ENCODE measurements at regions not wholly inside any gene's neighbourhood (a gene's known extent, or its start where the extent isn't known, plus 50 kb on each side); places are given as distances from the start of the nearest gene placed in this dataset.
"Not testable (repeated sequence)": the region's sequence is repeated elsewhere in the genome, so short reads cannot be mapped to it uniquely, and the experiment has no call there.

GRCh38 chr5:92695123-92696003, 885.7 kb downstream of the NR2F1-AS1 start:
- DNase-seq (ENCODE audit: low spot score) = no peak

- no peak for DNase-seq (ENCODE audit: low spot score)
Measured at GRCh38 chr5:92694067-92694466, 887.0 kb downstream of the NR2F1-AS1 start.

- not testable (repeated sequence) for DNase-seq (ENCODE audit: low spot score)
Measured at GRCh38 chr5:92691955-92692354, 889.1 kb downstream of the NR2F1-AS1 start.

GRCh38 chr5:92687821-92688722, 892.9 kb downstream of the NR2F1-AS1 start:
- no peak for DNase-seq (ENCODE audit: low spot score)

- no peak for DNase-seq (ENCODE audit: low spot score)
Measured at GRCh38 chr5:92678640-92679039, 902.4 kb downstream of the NR2F1-AS1 start.

GRCh38 chr5:92676215-92677165, 904.5 kb downstream of the NR2F1-AS1 start:
- DNase-seq (ENCODE audit: low spot score) = no peak

DNA sequence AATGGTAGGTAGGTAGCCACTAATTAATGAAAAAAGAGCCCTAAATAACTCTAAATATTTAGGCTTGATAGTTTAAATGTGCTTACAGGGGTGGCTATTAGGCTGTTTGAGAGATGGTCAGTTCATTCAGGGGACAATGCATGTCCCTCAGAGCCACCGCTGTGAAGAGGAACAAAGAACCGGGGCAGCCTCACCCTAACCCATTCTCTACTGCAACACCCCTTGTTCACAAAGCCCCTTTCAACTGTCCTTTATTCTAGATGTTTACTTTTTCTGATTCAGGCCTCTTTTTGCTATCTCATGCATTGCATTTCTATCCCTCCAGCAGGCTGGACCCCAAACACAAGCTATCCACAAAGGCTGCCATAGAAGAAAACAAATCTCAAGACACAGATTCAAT, 906.7 kb downstream of the NR2F1-AS1 start:
- no peak for DNase-seq (ENCODE audit: low spot score)

- DNase-seq (ENCODE audit: low spot score) = no peak
Measured at GRCh38 chr5:92665506-92665905, 915.5 kb downstream of the NR2F1-AS1 start.

GRCh38 chr5:92662741-92663140, 918.3 kb downstream of the NR2F1-AS1 start:
- no peak for DNase-seq (ENCODE audit: low spot score)

DNA sequence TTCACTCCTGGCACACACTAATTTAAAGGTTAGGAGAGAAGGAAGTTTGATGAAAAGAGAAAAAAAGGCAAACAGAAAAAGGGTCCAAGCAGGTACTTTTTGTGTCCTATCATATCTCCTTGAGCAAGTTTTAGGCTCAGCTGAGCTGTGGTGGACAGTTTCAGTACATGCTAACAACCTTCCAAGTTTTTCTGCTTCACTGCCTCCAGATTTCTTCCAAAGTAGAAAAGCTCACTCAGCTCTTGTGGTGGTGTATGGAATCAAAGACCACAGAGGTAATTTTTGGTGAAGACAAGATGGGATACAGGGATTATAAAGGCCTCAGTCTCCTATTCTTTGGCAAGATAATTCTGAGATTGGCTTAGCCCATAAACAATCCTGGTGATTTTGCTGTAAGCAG, 921.8 kb downstream of the NR2F1-AS1 start:
- DNase-seq (ENCODE audit: low spot score) = no peak

DNA sequence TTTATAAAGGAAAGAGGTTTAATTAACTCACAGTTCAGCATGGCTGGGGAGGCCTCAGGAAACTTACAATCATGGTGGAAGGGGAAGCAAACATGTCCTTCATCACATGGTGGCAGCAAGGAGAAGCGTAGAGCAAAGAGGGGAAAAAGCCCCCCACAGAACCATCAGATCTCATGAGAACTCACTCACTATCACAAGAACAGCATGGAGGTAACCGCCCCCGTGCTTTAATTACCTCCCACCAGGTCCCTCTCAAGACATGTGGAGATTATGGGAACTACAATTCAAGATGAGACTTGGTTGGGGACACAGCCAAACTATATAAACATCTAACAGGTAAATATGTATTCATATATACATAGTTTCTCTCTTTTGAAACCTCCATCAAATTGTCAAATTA, 926.4 kb downstream of the NR2F1-AS1 start:
- DNase-seq (ENCODE audit: low spot score) = not testable (repeated sequence)

GRCh38 chr5:92653730-92654461, 927.1 kb downstream of the NR2F1-AS1 start:
- DNase-seq (ENCODE audit: low spot score) = no peak

DNA sequence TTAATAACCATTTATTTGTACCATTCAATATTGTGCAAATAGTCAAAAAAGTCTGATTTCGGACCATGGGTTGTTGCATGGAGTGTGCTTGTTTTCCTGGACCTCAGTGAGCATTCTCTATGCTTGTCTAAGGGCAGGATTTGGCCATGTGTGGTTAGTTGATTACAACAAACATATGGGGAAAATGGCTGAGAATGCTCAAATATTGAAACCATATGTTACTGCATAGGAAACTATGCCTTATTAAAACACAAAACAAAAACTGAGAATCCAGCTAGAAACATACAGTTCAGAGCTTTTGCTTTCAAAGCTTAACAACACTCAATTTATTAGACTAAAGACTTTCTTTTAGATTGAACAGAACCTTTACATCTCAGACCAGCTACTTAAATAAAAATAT, 928.3 kb downstream of the NR2F1-AS1 start:
- no peak for DNase-seq (ENCODE audit: low spot score)

DNA sequence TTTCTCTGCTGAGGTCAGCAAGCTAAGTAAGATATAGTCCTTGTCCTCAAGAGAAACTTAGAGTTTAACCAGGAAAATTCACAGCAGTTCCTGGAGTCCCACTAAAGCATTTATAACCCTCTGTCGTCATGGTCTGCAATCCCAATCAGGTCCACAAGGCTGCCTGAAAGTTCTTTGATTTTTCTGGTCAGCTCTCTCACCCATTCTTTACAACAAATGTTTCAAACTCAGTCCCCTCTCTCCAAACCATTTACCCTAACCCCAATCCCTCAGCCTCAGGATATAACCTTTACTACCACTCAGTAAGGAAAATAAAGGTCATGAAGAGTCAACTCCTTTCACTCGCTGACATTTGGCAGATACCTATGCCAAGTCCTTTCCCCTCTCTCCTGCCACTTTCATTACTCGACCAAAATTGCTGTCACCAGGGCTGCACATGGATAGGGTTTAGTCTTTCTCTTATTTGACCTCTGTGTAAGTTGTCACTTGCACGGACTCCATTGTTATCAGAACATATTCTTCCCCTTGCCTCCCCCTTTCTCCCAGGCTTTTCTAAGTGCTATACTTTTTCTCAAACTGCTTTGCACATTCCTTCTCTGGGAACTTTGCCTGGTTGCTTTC, 936.6 kb downstream of the NR2F1-AS1 start:
- no peak for DNase-seq (ENCODE audit: low spot score)

GRCh38 chr5:92641031-92641962, 939.7 kb downstream of the NR2F1-AS1 start:
- DNase-seq (ENCODE audit: low spot score) = no peak

GRCh38 chr5:92640340-92640739, 940.7 kb downstream of the NR2F1-AS1 start:
- no peak for DNase-seq (ENCODE audit: low spot score)

DNA sequence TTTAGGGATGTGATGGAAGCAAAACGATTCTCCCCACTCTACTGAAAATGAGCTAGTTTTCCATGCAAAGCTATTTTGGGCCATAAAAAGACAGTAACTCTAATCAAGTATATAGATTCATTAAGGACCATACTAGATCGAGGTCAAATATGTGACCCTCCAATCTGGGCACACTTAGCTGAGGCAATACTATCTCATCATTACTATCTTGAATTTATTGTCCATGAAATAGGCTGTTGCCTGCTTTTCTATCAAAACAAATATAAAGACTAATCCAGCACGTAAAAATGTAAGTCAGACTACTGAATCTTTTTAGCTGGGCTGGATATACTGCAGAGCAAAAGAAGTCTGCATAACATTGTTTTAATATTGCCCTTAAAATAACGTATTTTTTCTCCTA, 943.1 kb downstream of the NR2F1-AS1 start:
- no peak for DNase-seq (ENCODE audit: low spot score)

DNA sequence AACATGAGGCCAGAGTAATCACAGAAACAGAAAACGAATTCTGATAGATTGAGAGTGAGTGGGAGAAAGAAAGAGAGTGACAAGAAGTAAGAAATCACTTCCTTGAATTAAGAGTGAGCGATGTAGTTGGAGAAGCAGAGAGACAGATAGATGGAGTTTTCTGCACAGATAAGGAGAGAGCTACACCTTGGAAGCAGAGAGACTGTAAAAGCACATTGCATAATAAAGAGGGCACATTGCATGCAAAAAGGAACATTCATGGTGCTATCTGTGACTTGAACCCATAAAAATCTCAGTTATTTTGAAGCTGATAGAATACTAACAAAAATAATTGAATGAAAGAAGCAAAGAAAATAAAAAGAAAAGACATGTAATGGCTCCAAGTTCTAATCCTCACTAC, 943.8 kb downstream of the NR2F1-AS1 start:
- no peak for DNase-seq (ENCODE audit: low spot score)

- no peak for DNase-seq (ENCODE audit: low spot score)
Measured at GRCh38 chr5:92635001-92635461, 946.0 kb downstream of the NR2F1-AS1 start.
